Panc1 (cell line): ENCODE measurements at regions not wholly inside any gene's neighbourhood (a gene's known extent, or its start where the extent isn't known, plus 50 kb on each side); places are given as distances from the start of the nearest gene placed in this dataset.

Experiments used
- SIN3A ChIP-seq: IDR thresholded peaks from 2 replicates; pipeline ENCODE4 v1.6.1; 2012; ENCODE audit warnings: low read depth, mild to moderate bottlenecking, low read length, moderate library complexity, borderline replicate concordance; ENCODE audit not compliant: insufficient read depth
- TCF7L2 ChIP-seq: IDR thresholded peaks from 2 replicates; pipeline ENCODE4 v1.6.1; 2011; ENCODE audit warnings: mild to moderate bottlenecking, low read depth, low read length, inconsistent platforms

DNA sequence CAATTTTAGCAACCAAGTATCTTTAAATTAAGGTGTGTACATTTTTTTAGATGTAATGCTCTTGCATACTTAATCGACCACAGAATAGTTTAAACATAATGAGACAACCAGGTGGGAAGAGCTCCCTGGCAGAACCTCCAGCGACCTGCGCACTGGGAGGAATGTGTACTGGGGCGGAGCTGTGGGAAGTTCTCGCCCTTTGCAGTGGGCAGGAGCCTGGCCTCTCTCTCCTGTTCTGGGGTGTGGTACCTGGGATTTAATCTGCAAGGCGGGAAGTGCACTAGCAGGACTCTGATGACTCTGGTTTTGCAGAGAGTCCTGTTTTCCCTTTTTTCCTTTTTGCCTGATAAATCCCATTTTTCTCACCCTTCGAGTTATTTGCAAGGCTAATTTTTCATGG, 150.7 kb downstream of the SLC28A3 start:
- no peak for TF ChIP-seq SIN3A
- TF ChIP-seq TCF7L2: no peak
